T-helper 1 cell treated with Interleukin-12 subunit alpha and Interleukin-12 subunit beta and Interleukin-4 antibody, amounts not matched to agents 30 ng/mL and 1 ng/mL, for 36 hours (primary cell): ENCODE measurements at regions not wholly inside any gene's neighbourhood (a gene's known extent, or its start where the extent isn't known, plus 50 kb on each side); places are given as distances from the start of the nearest gene placed in this dataset.

Experiments
- intact Hi-C: fragments of 100-400 bp; cut with micrococcal nuclease; formaldehyde crosslinking; loops from one replicate; pipeline ENCODE4 v1.15.1; 2024

DNA sequence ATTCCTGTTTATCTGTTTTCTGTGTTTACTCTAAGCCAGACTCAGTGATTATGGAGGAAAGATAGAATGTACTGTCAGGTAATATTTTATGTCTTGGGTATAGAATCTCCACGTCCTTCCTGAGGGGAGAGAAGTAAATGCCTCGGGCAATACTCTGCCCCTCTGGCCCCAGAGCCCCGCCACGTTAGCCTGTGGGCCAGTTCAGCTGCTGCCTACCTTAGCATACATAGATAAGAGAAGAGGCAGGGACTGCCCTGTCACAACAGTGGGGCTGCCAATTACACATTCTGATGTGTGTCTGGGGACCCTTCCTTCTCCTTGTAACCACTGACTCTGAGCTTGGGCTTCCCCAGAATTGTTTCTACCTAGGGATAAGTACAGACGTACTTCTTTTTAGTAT lies 347.7 kb upstream of the ATP11B start:
- intact Hi-C loops = no loop called here

DNA sequence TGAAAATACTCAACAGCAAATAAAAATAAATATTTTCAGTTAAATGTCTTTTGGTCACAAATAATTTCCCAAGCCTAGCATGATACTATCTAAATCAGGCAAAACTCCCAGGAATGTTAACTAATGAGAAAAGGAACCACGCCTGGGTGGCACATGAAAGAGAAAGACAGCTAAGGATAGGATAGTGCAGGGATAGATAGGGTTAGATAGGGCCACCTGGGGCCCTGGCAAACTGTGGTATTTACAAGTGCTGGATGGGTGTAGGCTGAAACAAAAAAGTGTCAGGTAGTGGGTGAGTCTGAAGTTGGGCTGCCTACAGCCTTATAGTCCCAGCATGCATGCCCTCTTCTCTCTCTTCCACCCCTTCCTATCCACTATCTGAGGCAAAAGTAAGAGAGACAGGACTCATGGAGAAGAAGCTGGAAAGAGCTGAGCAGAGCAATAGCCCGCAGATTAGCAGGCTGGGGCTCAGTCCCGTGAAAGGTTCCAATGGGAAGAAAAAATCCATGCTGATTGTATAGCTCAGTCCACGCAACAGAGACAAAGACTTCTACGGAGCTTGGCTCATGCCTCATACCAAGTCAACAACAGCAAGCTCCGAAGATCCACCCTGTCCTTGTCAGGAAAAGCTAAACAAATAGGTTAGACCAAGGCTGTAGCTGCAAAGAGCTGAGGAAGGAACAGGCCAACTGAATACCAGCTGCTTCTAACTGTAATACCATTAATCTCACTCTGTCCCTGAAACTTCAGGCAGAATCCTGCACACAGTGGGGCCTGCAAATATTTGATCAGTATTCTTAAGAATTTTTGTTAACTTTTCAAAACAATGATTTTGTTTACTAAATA lies 342.1 kb upstream of the ATP11B start:
- intact Hi-C loops = no loop called here

- intact Hi-C loops = no loop called here
Measured at GRCh38 chr3:182451871-182452270, 341.4 kb upstream of the ATP11B start.

GRCh38 chr3:182455011-182455410 lies 338.3 kb upstream of the ATP11B start:
- intact Hi-C loops = no loop called here

GRCh38 chr3:182460303-182460702 lies 333.0 kb upstream of the ATP11B start:
- intact Hi-C loops = no loop called here

DNA sequence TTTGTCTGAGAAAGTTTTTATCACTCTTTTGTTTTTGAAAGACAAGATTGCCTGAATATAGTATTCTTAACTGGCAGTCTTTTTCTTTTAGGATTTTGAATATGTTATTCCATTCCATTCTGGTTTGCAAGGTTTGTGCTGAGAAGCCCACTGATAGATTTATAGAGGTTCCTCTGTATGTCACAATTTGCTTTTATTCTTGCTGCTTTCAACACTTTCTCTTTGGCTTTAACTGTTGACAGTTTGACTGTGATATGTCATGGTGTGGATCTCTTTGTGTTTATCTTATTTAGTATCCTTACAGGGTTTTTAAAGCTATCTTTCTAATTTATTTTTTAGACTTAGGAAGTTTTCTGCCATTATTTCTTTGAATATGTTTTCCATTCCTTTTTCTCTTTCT lies 331.2 kb upstream of the ATP11B start:
- intact Hi-C loops = no loop called here

DNA sequence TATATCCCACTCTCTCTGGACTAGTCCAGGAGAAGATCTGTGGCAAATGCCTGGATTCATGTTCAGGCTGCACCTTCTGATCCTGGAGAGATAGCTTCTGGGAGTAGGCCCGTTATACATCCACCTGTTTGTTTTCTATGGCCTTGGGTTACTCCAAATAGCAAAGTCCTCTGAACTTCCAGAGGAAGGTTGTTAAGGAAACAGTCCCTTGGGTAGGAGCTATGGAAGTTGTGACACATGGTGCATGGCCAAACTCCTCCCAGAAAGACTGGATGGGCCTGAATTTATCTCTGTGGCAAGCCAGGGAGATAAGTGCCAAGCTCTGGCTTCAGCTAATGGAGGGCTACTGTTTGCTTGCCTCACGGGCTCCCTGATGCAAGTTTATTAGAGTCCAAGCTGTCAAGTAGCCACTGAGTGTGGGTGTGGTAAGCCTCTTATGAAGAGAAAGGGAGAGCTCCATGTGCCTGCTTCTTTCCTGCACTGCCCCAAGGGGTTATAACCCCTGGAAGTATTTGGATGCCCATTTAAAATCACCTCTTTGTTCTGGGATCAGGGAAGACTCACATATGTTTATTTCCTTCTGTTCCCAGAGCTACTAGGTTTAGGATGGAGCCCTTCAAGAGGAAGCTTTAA lies 328.7 kb upstream of the ATP11B start:
- intact Hi-C loops = no loop called here

DNA sequence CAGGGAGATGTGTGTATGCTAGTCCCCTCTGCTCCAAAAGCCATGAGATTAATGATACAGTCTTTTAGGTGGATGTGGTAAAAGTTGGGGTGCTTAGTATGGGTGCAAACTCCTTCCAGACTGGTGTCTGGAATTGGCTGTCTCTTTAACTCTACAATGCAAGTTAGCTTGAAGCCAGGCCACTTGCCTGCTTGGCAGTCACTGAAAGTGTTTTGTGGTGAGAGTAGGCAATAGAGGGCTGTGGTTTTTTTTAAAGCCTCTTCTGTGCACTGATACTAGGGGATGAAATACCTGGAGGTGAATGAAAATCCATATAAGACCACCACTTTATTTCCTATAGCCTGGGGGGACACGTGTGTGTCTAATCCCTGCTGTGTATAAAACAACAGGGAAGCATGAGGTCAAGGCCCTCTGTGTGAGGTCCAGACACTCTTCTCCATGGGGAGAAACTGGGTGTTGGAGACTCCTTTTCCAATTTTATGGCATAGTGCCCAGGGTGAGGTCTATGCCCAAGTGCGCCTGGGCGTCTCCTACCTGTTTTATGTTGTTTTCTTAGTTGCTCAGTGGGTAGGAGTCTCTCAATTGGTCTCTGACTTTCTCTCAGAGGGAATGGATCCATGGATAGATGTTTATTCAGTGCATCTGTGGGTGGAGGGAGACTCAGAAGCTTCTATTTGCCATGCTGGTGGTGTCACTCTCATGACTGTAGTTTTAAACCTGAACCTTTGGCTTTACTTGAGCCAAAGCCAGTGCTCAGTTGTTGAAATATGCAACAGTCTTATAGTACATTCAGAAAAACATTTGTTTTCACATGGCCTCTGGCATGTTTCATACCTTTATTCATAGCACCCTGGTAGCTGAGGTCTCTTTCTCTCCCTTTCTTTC lies 327.8 kb upstream of the ATP11B start:
- intact Hi-C loops = no loop called here

- intact Hi-C loops = no loop called here
Measured at GRCh38 chr3:182469086-182469485, 324.2 kb upstream of the ATP11B start.

DNA sequence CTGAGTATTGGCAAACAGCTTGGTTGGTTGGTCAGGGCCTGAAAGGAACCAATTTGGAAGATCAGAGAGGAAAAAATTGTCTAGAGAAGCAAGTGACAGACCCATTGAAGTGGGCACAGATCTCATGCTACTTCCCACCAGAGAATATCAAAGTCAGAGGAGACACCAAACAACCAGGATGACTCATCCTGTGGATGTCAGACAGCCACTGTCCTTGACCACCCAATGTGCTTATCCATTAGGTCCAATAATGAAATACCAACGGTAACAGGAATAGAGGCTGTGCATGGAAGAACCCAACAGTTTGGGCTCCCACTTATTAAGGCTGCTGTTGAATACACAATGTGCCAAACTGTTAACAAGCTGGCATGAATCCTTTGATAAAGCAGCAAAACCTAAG lies 323.1 kb upstream of the ATP11B start:
- intact Hi-C loops = no loop called here

DNA sequence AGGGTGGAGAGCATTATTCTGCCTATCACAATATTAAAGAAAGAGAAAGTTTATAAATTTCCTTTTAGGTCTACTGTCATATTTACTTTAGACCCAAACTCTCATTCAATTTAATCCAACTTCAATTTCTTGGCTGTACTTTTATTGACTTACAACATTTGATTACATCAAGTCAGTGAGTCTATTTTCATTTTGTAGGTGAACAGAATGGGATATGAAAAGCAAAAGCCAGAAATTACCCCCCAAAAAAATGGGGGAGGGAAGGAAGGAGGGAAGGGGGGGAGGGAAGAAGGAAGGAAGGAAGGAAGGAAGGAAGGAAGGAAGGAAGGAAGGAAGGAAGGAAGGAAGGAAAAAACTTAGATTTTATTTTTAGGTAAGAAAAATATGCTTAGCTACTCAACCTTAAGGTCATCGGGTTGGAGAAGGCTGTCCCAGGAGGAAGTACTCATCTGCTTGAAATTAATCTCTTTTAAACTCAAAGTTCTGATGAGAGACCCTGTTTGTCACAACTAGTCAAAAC lies 320.1 kb upstream of the ATP11B start:
- intact Hi-C loops = no loop called here

GRCh38 chr3:182478369-182478768 lies 314.9 kb upstream of the ATP11B start:
- intact Hi-C loops = no loop called here

DNA sequence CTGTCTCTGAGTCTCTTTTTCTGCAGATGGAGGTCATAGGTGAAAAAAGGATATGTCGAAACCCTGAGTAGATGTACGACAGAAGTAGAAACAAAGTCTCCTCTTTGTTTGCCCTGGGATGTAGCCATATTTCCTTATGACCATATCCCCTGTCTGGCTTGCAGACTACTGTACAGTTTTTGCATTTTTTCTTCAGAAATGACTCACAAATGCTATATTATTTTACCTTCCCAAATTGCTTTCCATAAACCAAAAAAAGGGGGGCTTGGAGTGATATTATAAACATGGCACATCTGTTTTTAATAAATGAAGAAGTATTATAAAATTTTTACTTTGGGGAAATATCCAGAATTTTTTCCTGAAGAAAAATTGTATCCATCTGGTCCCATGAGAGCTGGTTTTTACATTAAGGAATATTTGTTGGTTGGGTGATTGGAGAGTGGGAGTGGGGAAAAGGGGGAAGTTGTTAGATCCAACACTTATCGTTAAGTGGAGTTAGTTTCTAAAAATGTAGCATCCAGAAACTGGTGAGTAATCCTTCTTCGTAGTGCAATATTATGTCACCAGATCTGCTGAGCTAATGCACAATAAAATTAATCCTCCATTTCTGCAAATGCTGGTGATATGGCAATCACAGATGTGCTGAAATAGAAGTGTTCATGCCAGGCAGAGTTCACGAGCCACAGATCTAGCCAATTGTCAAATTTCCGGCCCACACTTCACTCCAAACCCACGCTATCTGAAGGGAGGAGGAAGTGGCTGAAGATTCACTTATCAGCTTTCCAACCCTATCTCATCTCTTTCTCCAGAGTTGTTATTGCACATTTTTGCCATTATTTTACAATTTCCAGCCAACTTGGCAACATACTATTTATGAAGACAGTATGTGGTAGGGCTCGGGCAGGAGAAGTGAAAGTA lies 313.6 kb upstream of the ATP11B start:
- intact Hi-C loops = no loop called here

GRCh38 chr3:182482705-182483104 lies 310.6 kb upstream of the ATP11B start:
- intact Hi-C loops = no loop called here

- intact Hi-C loops = no loop called here
Measured at GRCh38 chr3:182484682-182485081, 308.6 kb upstream of the ATP11B start.

DNA sequence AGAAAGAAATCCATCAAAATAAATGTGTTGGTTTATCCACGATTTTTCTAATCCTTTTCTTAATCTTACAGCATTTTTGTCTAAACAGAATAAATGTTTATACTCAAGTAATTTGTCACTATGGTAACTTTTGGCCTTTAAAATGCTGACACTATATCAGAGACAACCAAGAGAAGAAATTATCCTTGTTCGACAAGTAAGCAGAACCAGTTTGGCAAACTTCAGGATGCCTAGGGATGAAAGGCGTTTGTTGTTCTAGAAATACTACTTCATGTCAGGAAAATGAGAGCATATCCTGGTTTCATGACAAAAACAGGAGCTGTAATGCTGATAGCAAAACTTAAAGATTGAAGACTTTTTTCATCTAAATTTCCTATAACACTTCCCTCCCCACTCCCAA lies 308.0 kb upstream of the ATP11B start:
- intact Hi-C loops = no loop called here

GRCh38 chr3:182486463-182486862 lies 306.8 kb upstream of the ATP11B start:
- intact Hi-C loops = no loop called here

GRCh38 chr3:182487143-182487542 lies 306.2 kb upstream of the ATP11B start:
- intact Hi-C loops = no loop called here

DNA sequence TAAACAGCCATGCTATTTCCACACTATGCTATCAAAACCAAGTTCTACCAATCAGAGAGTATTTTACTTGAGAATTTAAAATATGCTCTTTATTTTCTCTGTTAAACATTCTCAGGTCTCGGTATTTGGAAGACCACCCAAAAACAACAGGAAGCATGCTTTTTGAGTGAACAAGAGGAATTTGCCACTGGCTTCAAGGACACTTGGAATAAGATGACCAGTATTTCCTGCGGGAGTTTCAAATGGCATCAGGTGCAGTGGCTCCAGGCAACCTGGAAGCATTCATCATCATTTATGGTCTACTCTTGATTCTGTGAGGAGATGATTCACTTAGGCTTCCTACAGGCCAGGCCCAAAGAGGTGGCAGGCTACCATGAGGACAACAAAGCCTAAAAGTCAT lies 305.7 kb upstream of the ATP11B start:
- intact Hi-C loops = no loop called here

- intact Hi-C loops = loop anchor here (1.0 to 2.0 kb wide), 2 partner anchors 192 to 782 kb away; no protein-coding TSS in a partner anchor
Measured at GRCh38 chr3:182490596-182491491, 302.5 kb upstream of the ATP11B start.
